Type B pancreatic cell (in vitro differentiated cells): ENCODE measurements at regions not wholly inside any gene's neighbourhood (a gene's known extent, or its start where the extent isn't known, plus 50 kb on each side); places are given as distances from the start of the nearest gene placed in this dataset.

Source experiments
- DNase-seq: peaks from one replicate; pipeline ENCODE4 v3.0.0; 2021; ENCODE audit warnings: mixed read lengths; ENCODE audit not compliant: unreplicated experiment; ENCODE audit errors: extremely low spot score
- H3K27ac Mint-ChIP-seq: 2 replicates; pipeline ENCODE4 v1.8.0; 2021; ENCODE audit warnings: mild to moderate bottlenecking, mixed read lengths
- H3K27me3 Mint-ChIP-seq: 2 replicates; pipeline ENCODE4 v1.8.0; 2021; ENCODE audit warnings: mixed read lengths
- H3K36me3 Mint-ChIP-seq: 2 replicates; pipeline ENCODE4 v1.8.0; 2021; ENCODE audit warnings: mixed read lengths
- H3K4me1 Mint-ChIP-seq: one replicate; pipeline ENCODE4 v1.8.0; 2021; ENCODE audit warnings: mixed read lengths; ENCODE audit not compliant: unreplicated experiment
- H3K4me3 Mint-ChIP-seq: 2 replicates; pipeline ENCODE4 v1.8.0; 2021; ENCODE audit warnings: mild to moderate bottlenecking, mixed read lengths
- H3K9me3 Mint-ChIP-seq: 2 replicates; pipeline ENCODE4 v1.8.0; 2021; ENCODE audit warnings: mixed read lengths
- CTCF ChIP-seq: fragments of 200-600 bp; sonication (generic); conservative IDR thresholded peaks from 2 replicates; pipeline ENCODE4 v1.5.0; 2021; ENCODE audit warnings: antibody characterized with exemption, mild to moderate bottlenecking

GRCh38 chr16:64846966-64847365 is 274.9 kb downstream of the CDH11 start:
- H3K4me1 Mint-ChIP-seq, result peaks cover 5% of the 10 kb centered on the region
- DNase-seq, result no peak

GRCh38 chr16:64845071-64845470 is 276.8 kb downstream of the CDH11 start:
- no peak overlapping the region for H3K4me3 Mint-ChIP-seq
- H3K27ac Mint-ChIP-seq, result no peak overlapping the region
- peaks cover 5% of the 10 kb centered on the region for H3K4me1 Mint-ChIP-seq
- H3K36me3 Mint-ChIP-seq, result no peaks in the 10 kb centered on the region
- peaks cover 6% of the 10 kb centered on the region for H3K9me3 Mint-ChIP-seq
- H3K27me3 Mint-ChIP-seq, result peaks cover 3% of the 10 kb centered on the region
- DNase-seq, result no peak
- TF ChIP-seq CTCF, result no peak

More at GRCh38 chr16:64846966-64847365, 274.9 kb downstream of the CDH11 start:
- H3K27me3 Mint-ChIP-seq, result no peaks in the 10 kb centered on the region
- TF ChIP-seq CTCF, result no peak
- H3K27ac Mint-ChIP-seq, result no peak overlapping the region
- H3K4me3 Mint-ChIP-seq, result no peak overlapping the region
- H3K9me3 Mint-ChIP-seq, result peaks cover 6% of the 10 kb centered on the region
- H3K36me3 Mint-ChIP-seq, result no peaks in the 10 kb centered on the region

GRCh38 chr16:64841482-64841881 is 280.4 kb downstream of the CDH11 start:
- Mint-ChIP-seq H3K4me1 (no peaks in the 10 kb centered on the region), H3K4me3 (no peak overlapping the region), H3K27me3 (peaks cover 3% of the 10 kb centered on the region), H3K9me3 (peaks cover 3% of the 10 kb centered on the region), H3K27ac (no peak overlapping the region), H3K36me3 (no peaks in the 10 kb centered on the region)
- no peak for DNase-seq
- TF ChIP-seq CTCF, result no peak

- no peak for TF ChIP-seq CTCF
- no peaks in the 10 kb centered on the region for H3K4me1 Mint-ChIP-seq
- peaks cover 3% of the 10 kb centered on the region for H3K27me3 Mint-ChIP-seq
- H3K36me3 Mint-ChIP-seq, result no peaks in the 10 kb centered on the region
- H3K27ac Mint-ChIP-seq, result no peak overlapping the region
- DNase-seq, result no peak
- H3K9me3 Mint-ChIP-seq, result peaks cover 4% of the 10 kb centered on the region
- no peak overlapping the region for H3K4me3 Mint-ChIP-seq
These were observed 280.8 kb downstream of the CDH11 start for GRCh38 chr16:64841071-64841470.

GRCh38 chr16:64830653-64831052 is 291.2 kb downstream of the CDH11 start:
- Mint-ChIP-seq H3K27ac (no peak overlapping the region), H3K4me3 (no peak overlapping the region), H3K27me3 (no peaks in the 10 kb centered on the region), H3K9me3 (peaks cover 7% of the 10 kb centered on the region), H3K36me3 (peaks cover 6% of the 10 kb centered on the region), H3K4me1 (no peaks in the 10 kb centered on the region)
- TF ChIP-seq CTCF, result no peak
- DNase-seq, result no peak

- no peaks in the 10 kb centered on the region for H3K27me3 Mint-ChIP-seq
- no peak for TF ChIP-seq CTCF
- peaks cover 6% of the 10 kb centered on the region for H3K36me3 Mint-ChIP-seq
- H3K4me1 Mint-ChIP-seq, result no peaks in the 10 kb centered on the region
- H3K9me3 Mint-ChIP-seq, result peaks cover 7% of the 10 kb centered on the region
- no peak overlapping the region for H3K27ac Mint-ChIP-seq
- no peak overlapping the region for H3K4me3 Mint-ChIP-seq
- DNase-seq, result no peak
These were observed 292.2 kb downstream of the CDH11 start for GRCh38 chr16:64829678-64830077.
